HG03378 (cell line): ENCODE measurements at regions not wholly inside any gene's neighbourhood (a gene's known extent, or its start where the extent isn't known, plus 50 kb on each side); places are given as distances from the start of the nearest gene placed in this dataset.

ENCODE experiments used
- ATAC-seq: cut with Tn5 transposase; IDR thresholded peaks from one replicate; pipeline ENCODE4 v1.9.1; 2021; ENCODE audit warnings: mild to moderate bottlenecking, moderate library complexity; ENCODE audit not compliant: unreplicated experiment

- no peak for ATAC-seq
Measured at GRCh38 chr4:138894011-138894410, 121.6 kb upstream of the NOCT start.

GRCh38 chr4:138892483-138893407 lies 122.8 kb upstream of the NOCT start:
- peak; percentile 73 for ATAC-seq

GRCh38 chr4:138891631-138892031 lies 124.0 kb upstream of the NOCT start:
- no peak for ATAC-seq

- no peak for ATAC-seq
Measured at GRCh38 chr4:138890891-138891570, 124.5 kb upstream of the NOCT start.

- no peak for ATAC-seq
Measured at GRCh38 chr4:138889216-138889615, 126.4 kb upstream of the NOCT start.

- ATAC-seq: no peak
Measured at GRCh38 chr4:138887741-138888140, 127.8 kb upstream of the NOCT start.

GRCh38 chr4:138887341-138887740 lies 128.2 kb upstream of the NOCT start:
- ATAC-seq: no peak

- ATAC-seq: no peak
Measured at GRCh38 chr4:138879757-138880156, 135.8 kb upstream of the NOCT start.

GRCh38 chr4:138875891-138876608 lies 139.5 kb upstream of the NOCT start:
- no peak for ATAC-seq

GRCh38 chr4:138871555-138871875 lies 144.1 kb upstream of the NOCT start:
- ATAC-seq: no peak

- ATAC-seq: peak; percentile 88
Measured at GRCh38 chr4:138870737-138871554, 144.6 kb upstream of the NOCT start.

- no peak for ATAC-seq
Measured at GRCh38 chr4:138869631-138870030, 145.9 kb upstream of the NOCT start.

GRCh38 chr4:138869165-138869564 lies 146.4 kb upstream of the NOCT start:
- ATAC-seq: no peak

- ATAC-seq: no peak
Measured at GRCh38 chr4:138868562-138868961, 147.0 kb upstream of the NOCT start.

- ATAC-seq: no peak
Measured at GRCh38 chr4:138867404-138867803, 148.2 kb upstream of the NOCT start.

GRCh38 chr4:138866314-138866713 lies 149.3 kb upstream of the NOCT start:
- ATAC-seq: no peak

- no peak for ATAC-seq
Measured at GRCh38 chr4:138865765-138866164, 149.8 kb upstream of the NOCT start.

GRCh38 chr4:138864961-138865720 lies 150.4 kb upstream of the NOCT start:
- no peak for ATAC-seq

GRCh38 chr4:138863160-138863559 lies 152.4 kb upstream of the NOCT start:
- ATAC-seq: no peak

GRCh38 chr4:138861135-138861534 lies 154.4 kb upstream of the NOCT start:
- no peak for ATAC-seq
